KBM-7 (cell line): ENCODE measurements at regions not wholly inside any gene's neighbourhood (a gene's known extent, or its start where the extent isn't known, plus 50 kb on each side); places are given as distances from the start of the nearest gene placed in this dataset.

Experiments
- DNase-seq: peaks from one replicate; pipeline ENCODE4 v3.0.0-alpha.2; 2015
- in situ Hi-C: fragments of 300-500 bp; cut with MboI; formaldehyde crosslinking; loops from 2 replicates; pipeline ENCODE4 v1.14.3; 2020; ENCODE audit warnings: low sequenced_read_pairs, low pct_unique_long_range_greater_than_20kb, mixed read lengths

GRCh38 chr5:57568136-57568535 is 85.5 kb upstream of the ACTBL2 start:
- DNase-seq = no peak
- in situ Hi-C loops = no loop called here

GRCh38 chr5:57566914-57567313 is 84.3 kb upstream of the ACTBL2 start:
- in situ Hi-C loops = no loop called here
- DNase-seq = no peak

DNA sequence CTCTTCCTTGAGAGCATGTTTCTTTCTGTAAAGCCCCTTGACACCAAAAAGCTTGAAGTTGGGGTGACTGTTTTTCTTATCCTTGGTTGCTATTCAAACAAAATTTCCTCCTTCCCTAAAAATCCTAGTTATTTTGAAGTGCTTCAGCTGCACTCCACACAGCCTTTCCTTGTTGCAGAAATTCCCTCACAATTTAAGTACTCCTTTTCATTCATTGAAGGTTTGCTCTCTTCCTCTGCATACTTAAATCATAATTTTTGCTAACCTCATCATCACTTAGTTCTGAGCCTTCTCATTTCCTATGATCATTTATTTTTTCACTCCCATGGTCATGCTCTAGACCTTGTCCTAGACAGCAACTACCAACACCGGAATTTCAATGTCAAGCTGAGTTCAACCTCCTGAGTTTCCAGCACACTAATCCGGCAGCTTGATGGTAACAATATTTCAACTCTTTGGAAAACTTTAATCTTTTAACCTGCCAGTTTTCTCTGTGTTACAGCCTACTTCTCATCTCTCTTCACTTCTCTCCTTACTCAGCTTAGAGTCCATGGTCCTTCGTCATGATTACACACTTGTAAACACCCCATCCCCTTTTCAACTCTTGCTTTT is 78.7 kb upstream of the ACTBL2 start:
- no peak for DNase-seq
- in situ Hi-C loops = no loop called here

DNA sequence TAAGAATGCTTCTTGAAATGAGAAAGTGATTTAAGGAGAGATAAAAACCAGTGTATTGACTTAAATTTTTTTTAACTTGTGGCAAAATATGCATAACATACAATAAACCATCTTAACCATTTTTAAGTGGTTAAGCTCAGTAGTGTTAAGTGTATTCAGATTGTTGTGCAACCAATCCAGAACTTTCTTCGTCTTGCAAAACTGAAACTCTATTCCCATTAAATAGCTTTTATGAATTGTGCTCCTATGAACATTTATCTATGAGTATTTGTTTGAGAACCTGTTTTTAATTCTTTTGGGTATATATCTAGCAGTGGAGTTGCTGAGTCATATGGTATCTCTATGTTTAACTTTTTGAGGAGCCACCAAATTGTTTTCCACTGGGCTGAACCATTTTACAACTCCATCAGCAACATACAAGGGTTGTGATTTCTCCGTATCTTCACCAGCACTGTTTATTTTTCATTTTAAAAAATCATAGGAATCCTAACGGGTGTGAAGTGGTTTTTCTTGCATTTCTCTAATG is 76.6 kb upstream of the ACTBL2 start:
- no peak for DNase-seq
- in situ Hi-C loops = no loop called here

DNA sequence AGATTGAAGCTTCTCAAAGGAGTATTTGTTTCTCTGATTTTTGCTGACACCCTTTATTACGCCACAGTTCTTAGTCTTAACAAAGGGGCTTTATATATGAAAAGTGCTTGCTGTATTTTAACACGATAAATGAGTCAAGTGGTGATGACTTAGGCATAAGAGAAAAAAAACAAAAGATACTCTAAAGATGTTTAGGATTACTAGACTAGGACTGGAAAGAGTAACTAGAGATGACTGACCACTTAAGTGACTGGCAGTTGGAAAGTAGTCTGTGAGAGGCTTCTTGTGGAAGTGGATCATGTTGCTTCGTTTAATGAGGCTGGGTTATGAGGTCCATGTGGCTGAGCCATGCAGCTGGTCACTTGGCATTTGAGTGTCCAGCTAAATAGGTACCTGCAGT is 69.4 kb upstream of the ACTBL2 start:
- in situ Hi-C loops = no loop called here
- DNase-seq = no peak

DNA sequence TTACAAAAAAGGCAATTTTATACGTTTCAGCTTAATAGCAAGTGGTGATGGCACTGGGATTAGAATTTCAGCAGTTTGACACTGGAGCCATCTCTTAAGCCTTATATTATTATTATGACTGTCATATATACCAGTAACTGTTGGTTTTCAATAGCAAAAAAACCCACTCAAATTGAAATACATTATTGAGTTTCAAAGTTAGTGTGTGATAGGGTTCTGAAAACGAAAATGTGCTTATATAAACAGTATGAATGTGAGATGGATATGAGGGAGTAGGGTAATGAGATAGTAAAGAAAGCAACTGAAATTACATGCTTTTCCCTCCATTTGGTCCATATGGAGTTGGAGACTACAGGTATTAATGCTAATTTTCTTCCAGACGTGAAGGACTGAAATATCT is 68.6 kb upstream of the ACTBL2 start:
- DNase-seq = no peak
- in situ Hi-C loops = no loop called here

GRCh38 chr5:57550132-57550531 is 67.5 kb upstream of the ACTBL2 start:
- in situ Hi-C loops = no loop called here
- DNase-seq = no peak

DNA sequence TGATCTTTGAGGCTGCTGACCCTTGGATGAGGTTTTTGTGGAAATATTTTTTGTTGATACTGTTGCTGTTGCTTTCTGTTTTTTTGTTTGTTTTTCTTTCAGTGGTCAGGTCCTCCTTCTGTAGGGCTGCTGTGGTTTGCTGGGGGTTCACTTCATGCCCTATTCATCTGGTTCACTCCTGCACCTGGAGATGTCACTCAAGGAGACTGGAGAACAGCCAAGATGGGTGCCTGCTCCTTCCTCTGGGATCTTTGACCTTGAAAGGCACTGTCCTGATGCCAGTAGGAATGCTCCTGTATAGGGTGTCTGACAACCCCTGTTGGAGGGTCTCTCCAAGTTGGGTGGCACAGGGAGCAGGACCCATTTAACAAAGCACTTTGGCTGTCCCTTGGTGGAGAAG is 67.0 kb upstream of the ACTBL2 start:
- DNase-seq = no peak
- in situ Hi-C loops = no loop called here

DNA sequence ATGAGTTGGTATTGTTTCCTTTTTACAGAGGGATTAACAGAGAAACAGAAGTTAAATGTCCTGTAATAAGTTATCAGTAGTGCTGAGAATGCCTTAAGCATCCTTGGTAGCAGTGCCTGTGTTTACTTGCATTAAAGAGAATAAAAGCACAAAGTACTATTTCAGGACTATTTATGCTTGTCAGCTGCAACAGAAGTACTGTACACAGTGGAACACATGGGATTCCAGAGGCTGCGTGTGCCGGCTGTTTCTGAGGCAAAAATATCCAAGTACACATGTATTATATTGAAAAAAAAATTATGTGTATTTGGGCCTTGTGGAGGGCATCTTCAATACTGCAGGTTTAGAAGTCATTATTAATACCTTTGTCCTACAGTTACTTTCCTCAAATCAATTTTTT is 58.2 kb upstream of the ACTBL2 start:
- in situ Hi-C loops = no loop called here
- DNase-seq = no peak

DNA sequence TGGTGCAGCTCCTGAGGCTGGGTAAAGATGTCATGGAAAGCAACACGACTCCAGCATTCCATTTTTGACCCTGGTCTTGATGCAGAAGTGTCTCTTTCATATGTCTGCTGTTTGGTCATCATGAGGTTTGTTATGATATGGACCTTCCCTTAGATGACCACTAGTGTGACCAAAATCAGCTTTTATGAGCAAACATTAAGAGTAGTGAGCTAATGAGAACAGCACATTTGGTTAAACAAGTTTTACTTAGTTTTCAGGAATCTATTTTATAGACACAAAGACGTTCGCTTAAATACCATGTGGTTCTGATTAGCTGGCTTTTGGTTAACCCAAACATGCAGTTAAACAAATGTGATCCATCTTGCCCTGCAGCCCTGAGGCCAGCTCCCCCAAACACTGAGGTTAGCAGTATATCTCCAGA is 56.7 kb upstream of the ACTBL2 start:
- in situ Hi-C loops = no loop called here
- no peak for DNase-seq

DNA sequence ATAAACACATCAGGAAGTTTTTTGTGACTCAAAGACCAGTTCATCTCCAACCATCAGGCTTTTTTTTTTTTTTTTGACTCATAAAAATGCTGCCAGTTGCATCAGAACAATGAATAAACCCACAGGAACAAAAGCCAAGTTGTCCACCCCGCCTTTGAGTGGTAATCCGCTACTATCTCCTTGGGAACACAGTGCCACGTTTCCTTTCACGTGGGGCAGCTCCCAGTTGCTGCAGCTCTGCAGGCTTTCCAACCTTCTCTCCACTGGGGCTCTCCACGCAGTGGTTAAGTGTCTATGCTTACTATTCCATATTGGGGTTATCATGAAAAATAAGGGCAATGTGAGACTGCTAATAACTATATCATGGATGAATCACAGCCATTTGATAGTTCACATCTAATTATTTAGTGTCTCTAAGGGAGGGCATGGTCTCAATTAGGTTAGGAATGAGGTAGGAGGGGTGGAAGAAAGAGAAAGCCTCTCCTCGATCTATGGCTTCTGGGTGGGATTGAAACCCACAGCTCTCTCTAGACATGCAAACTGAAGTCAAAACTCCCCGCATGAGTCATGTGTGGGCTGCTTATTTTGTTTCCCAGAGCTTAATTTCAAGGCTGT is 55.8 kb upstream of the ACTBL2 start:
- DNase-seq = no peak
- in situ Hi-C loops = no loop called here

DNA sequence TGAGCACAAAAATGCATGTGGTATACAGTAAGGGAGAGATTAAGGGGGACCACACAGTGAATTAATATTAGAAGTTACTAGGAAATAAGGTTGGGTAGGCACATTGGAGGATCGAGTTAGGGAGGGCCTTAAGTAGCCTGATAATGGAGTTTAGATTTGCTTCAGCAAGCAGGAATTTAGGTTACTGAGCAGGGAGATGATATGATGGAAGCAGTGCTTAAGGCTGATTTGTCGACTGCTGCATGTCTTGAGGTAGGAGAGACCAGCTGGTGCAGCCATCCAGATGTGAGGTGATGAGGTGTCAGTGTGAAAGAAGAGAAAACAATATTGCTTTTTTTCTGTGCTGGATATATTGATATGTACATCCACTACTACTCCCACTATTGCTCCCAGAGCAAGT is 55.2 kb upstream of the ACTBL2 start:
- in situ Hi-C loops = no loop called here
- DNase-seq = no peak

DNA sequence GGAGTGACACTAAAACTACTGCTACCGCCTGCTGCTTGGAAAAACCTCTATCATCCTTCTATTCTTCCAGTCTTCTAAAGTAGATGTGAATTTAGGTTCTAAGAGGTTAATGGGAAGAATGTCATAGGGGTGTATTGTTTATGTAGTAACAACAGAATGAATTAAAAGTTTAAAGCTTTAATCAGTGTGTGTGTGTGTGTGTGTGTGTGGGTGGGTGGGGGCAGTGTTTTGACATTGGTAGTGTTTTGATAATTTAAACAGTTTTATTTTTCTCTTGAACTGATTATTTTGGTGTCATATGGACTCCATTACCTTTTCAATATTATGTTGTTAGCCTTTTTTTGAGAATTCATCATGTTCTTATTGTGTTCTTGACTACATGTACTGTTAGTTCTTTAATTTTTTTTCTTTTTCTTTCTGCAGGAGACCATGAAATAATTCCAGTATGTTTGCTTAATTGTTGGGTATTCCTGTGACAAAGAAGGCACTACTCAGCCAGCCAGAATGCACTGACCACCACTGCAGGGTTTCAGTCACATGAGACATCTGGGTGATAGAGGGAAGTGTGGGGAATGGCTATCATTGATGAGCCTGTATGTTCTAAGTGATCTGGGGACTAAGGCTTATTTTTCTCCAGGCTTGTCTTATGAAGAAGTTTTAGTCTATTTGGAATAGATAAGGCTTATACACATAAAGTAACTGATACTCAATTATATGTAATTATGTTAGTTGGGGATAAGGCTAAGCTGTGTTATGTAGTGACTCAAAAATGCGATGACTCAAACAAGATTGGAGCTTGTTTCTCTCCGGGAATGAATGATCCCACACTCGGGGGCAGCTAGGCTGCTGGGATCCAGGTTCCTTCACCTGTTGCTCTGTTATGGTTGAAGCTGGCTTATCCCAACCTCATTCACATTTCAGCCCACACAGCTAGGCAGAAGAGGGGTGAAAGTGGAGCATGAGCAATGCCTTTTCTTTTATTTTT is 50.2 kb upstream of the ACTBL2 start:
- in situ Hi-C loops = no loop called here
- DNase-seq = no peak
